Kidney epithelial cell (primary cell): ENCODE measurements at regions not wholly inside any gene's neighbourhood (a gene's known extent, or its start where the extent isn't known, plus 50 kb on each side); places are given as distances from the start of the nearest gene placed in this dataset.

Experiments
- DNase-seq: peaks from one replicate; pipeline ENCODE4 v3.0.0-alpha.2; 2010; ENCODE audit warnings: low read depth
- H3K27me3 ChIP-seq: 2 replicates; pipeline ENCODE4 v1.6.0; 2011; ENCODE audit warnings: low read length; ENCODE audit not compliant: control insufficient read depth, insufficient read depth
- H3K36me3 ChIP-seq: 2 replicates; pipeline ENCODE4 v1.5.1; 2011; ENCODE audit warnings: low read length; ENCODE audit not compliant: control insufficient read depth, insufficient read depth
- H3K4me3 ChIP-seq: 2 replicates; pipeline ENCODE4 v1.5.1; 2011; ENCODE audit warnings: low read depth, mild to moderate bottlenecking, control low read depth, low read length
- CTCF ChIP-seq: IDR thresholded peaks from 2 replicates; pipeline ENCODE4 v1.5.1; 2011; ENCODE audit warnings: mild to moderate bottlenecking, moderate library complexity, low read length, control low read depth, inconsistent platforms; ENCODE audit not compliant: insufficient read depth, poor library complexity, severe bottlenecking

- TF ChIP-seq CTCF, result peak; percentile 32
- Histone ChIP-seq H3K36me3 (no peaks in the 10 kb centered on the region), H3K4me3 (no peak overlapping the region), H3K27me3 (peaks cover 2% of the 10 kb centered on the region)
- no peak for DNase-seq
These were observed 557.2 kb downstream of the BUD13 start for GRCh38 chr11:116215471-116216113.

- Histone ChIP-seq H3K4me3 (no peak overlapping the region), H3K27me3 (peaks cover 6% of the 10 kb centered on the region), H3K36me3 (no peaks in the 10 kb centered on the region)
- no peak for DNase-seq
- no peak for TF ChIP-seq CTCF
These were observed 561.6 kb downstream of the BUD13 start for GRCh38 chr11:116211147-116211546.

- TF ChIP-seq CTCF, result no peak
- H3K36me3 ChIP-seq, result no peaks in the 10 kb centered on the region
- DNase-seq, result no peak
These were observed 562.1 kb downstream of the BUD13 start for GRCh38 chr11:116210663-116211062.

GRCh38 chr11:116209255-116209654 is 563.5 kb downstream of the BUD13 start:
- no peaks in the 10 kb centered on the region for H3K36me3 ChIP-seq
- no peak for TF ChIP-seq CTCF
- H3K27me3 ChIP-seq, result peaks cover 6% of the 10 kb centered on the region
- no peak overlapping the region for H3K4me3 ChIP-seq
- DNase-seq, result no peak

More at GRCh38 chr11:116210663-116211062, 562.1 kb downstream of the BUD13 start:
- Histone ChIP-seq H3K4me3 (no peak overlapping the region), H3K27me3 (peaks cover 5% of the 10 kb centered on the region)

GRCh38 chr11:116207421-116208141 is 565.2 kb downstream of the BUD13 start:
- no peaks in the 10 kb centered on the region for H3K36me3 ChIP-seq
- DNase-seq, result no peak
- H3K4me3 ChIP-seq, result no peak overlapping the region
- TF ChIP-seq CTCF, result no peak
- peaks cover 6% of the 10 kb centered on the region for H3K27me3 ChIP-seq
